ENCODE measurements at regions not wholly inside any gene's neighbourhood (a gene's known extent, or its start where the extent isn't known, plus 50 kb on each side); places are given as distances from the start of the nearest gene placed in this dataset.

- no peaks in the 10 kb centered on the region for H3K9me3 Mint-ChIP-seq (ENCODE audit: unreplicated experiment)
- DNase-seq (ENCODE audit: low spot score), result no peak
- H3K27ac Mint-ChIP-seq (ENCODE audit: unreplicated experiment), result no peak overlapping the region
- H3K36me3 Mint-ChIP-seq (ENCODE audit: low read depth, unreplicated experiment), result no peaks in the 10 kb centered on the region
- H3K4me1 Mint-ChIP-seq (ENCODE audit: unreplicated experiment), result no peaks in the 10 kb centered on the region
- peaks cover 1% of the 10 kb centered on the region for H3K27me3 Mint-ChIP-seq (ENCODE audit: unreplicated experiment)
- H3K4me3 Mint-ChIP-seq (ENCODE audit: unreplicated experiment), result no peak overlapping the region
- no peak for TF ChIP-seq CTCF (IDR thresholded peaks at IDR 0.05; ENCODE audit: unreplicated experiment)
Measured at GRCh38 chr15:27702581-27702980, 396.5 kb downstream of the OCA2 start.

- no peak for TF ChIP-seq CTCF (IDR thresholded peaks at IDR 0.05; ENCODE audit: unreplicated experiment)
- DNase-seq (ENCODE audit: low spot score), result no peak
- Mint-ChIP-seq H3K27me3 (ENCODE audit: unreplicated experiment) (peaks cover 1% of the 10 kb centered on the region), H3K9me3 (ENCODE audit: unreplicated experiment) (no peaks in the 10 kb centered on the region), H3K36me3 (ENCODE audit: low read depth, unreplicated experiment) (no peaks in the 10 kb centered on the region), H3K4me1 (ENCODE audit: unreplicated experiment) (no peaks in the 10 kb centered on the region), H3K4me3 (ENCODE audit: unreplicated experiment) (no peak overlapping the region), H3K27ac (ENCODE audit: unreplicated experiment) (no peak overlapping the region)
Measured at GRCh38 chr15:27701956-27702355, 397.2 kb downstream of the OCA2 start.

GRCh38 chr15:27701014-27701413 lies 398.1 kb downstream of the OCA2 start:
- Mint-ChIP-seq H3K4me3 (ENCODE audit: unreplicated experiment) (no peak overlapping the region), H3K27me3 (ENCODE audit: unreplicated experiment) (peaks cover 1% of the 10 kb centered on the region)
- no peak for TF ChIP-seq CTCF (IDR thresholded peaks at IDR 0.05; ENCODE audit: unreplicated experiment)

GRCh38 chr15:27699699-27700098 lies 399.4 kb downstream of the OCA2 start:
- no peaks in the 10 kb centered on the region for H3K9me3 Mint-ChIP-seq (ENCODE audit: unreplicated experiment)
- no peaks in the 10 kb centered on the region for H3K36me3 Mint-ChIP-seq (ENCODE audit: low read depth, unreplicated experiment)
- H3K4me3 Mint-ChIP-seq (ENCODE audit: unreplicated experiment), result no peak overlapping the region
- no peaks in the 10 kb centered on the region for H3K4me1 Mint-ChIP-seq (ENCODE audit: unreplicated experiment)
- H3K27me3 Mint-ChIP-seq (ENCODE audit: unreplicated experiment), result peaks cover 1% of the 10 kb centered on the region
- TF ChIP-seq CTCF (IDR thresholded peaks at IDR 0.05; ENCODE audit: unreplicated experiment), result no peak
- no peak overlapping the region for H3K27ac Mint-ChIP-seq (ENCODE audit: unreplicated experiment)
- DNase-seq (ENCODE audit: low spot score), result no peak

More at GRCh38 chr15:27701014-27701413, 398.1 kb downstream of the OCA2 start:
- H3K9me3 Mint-ChIP-seq (ENCODE audit: unreplicated experiment), result no peaks in the 10 kb centered on the region
- DNase-seq (ENCODE audit: low spot score), result no peak
- no peaks in the 10 kb centered on the region for H3K36me3 Mint-ChIP-seq (ENCODE audit: low read depth, unreplicated experiment)
- no peaks in the 10 kb centered on the region for H3K4me1 Mint-ChIP-seq (ENCODE audit: unreplicated experiment)
- H3K27ac Mint-ChIP-seq (ENCODE audit: unreplicated experiment), result no peak overlapping the region

- Mint-ChIP-seq H3K9me3 (ENCODE audit: unreplicated experiment) (peaks cover 5% of the 10 kb centered on the region), H3K27me3 (ENCODE audit: unreplicated experiment) (peaks cover 2% of the 10 kb centered on the region), H3K36me3 (ENCODE audit: low read depth, unreplicated experiment) (no peaks in the 10 kb centered on the region), H3K4me1 (ENCODE audit: unreplicated experiment) (no peaks in the 10 kb centered on the region), H3K4me3 (ENCODE audit: unreplicated experiment) (no peak overlapping the region), H3K27ac (ENCODE audit: unreplicated experiment) (no peak overlapping the region)
- no peak for TF ChIP-seq CTCF (IDR thresholded peaks at IDR 0.05; ENCODE audit: unreplicated experiment)
- DNase-seq (ENCODE audit: low spot score), result no peak
Measured at GRCh38 chr15:27696530-27696929, 402.6 kb downstream of the OCA2 start.
